Activated CD4-positive, alpha-beta T cell treated with anti-CD3 and anti-CD28 coated beads for 48 hours (primary cell): ENCODE measurements at regions not wholly inside any gene's neighbourhood (a gene's known extent, or its start where the extent isn't known, plus 50 kb on each side); places are given as distances from the start of the nearest gene placed in this dataset.

ENCODE experiments used
- DNase-seq: peaks from one replicate; pipeline ENCODE4 v3.0.0-alpha.2; 2020

GRCh38 chr16:35399133-35399532, 1939.7 kb downstream of the TP53TG3F start:
- no peak for DNase-seq

GRCh38 chr16:35404273-35404672, 1944.9 kb downstream of the TP53TG3F start:
- no peak for DNase-seq

- no peak for DNase-seq
Measured at GRCh38 chr16:35405526-35405925, 1946.1 kb downstream of the TP53TG3F start.

- DNase-seq = no peak
Measured at GRCh38 chr16:35409503-35409902, 1950.1 kb downstream of the TP53TG3F start.

GRCh38 chr16:35410438-35410837, 1951.0 kb downstream of the TP53TG3F start:
- DNase-seq = no peak

- no peak for DNase-seq
Measured at GRCh38 chr16:35411156-35411555, 1951.7 kb downstream of the TP53TG3F start.

- no peak for DNase-seq
Measured at GRCh38 chr16:35414139-35414538, 1954.7 kb downstream of the TP53TG3F start.

GRCh38 chr16:35414563-35414962, 1955.2 kb downstream of the TP53TG3F start:
- DNase-seq = no peak

GRCh38 chr16:35425270-35425669, 1965.9 kb downstream of the TP53TG3F start:
- no peak for DNase-seq

GRCh38 chr16:35431829-35432663, 1972.6 kb downstream of the TP53TG3F start:
- DNase-seq = peak; percentile 34

GRCh38 chr16:35440875-35441274, 1981.5 kb downstream of the TP53TG3F start:
- no peak for DNase-seq

GRCh38 chr16:35447010-35447558, 1987.7 kb downstream of the TP53TG3F start:
- DNase-seq = no peak

- DNase-seq = no peak
Measured at GRCh38 chr16:35449663-35450062, 1990.3 kb downstream of the TP53TG3F start.

- DNase-seq = no peak
Measured at GRCh38 chr16:35450648-35451047, 1991.2 kb downstream of the TP53TG3F start.

- no peak for DNase-seq
Measured at GRCh38 chr16:35452471-35452870, 1993.1 kb downstream of the TP53TG3F start.

- DNase-seq = no peak
Measured at GRCh38 chr16:35463358-35463757, 2003.9 kb downstream of the TP53TG3F start.

GRCh38 chr16:35480361-35480760, 2020.9 kb downstream of the TP53TG3F start:
- DNase-seq = no peak

- no peak for DNase-seq
Measured at GRCh38 chr16:35480988-35481387, 2021.6 kb downstream of the TP53TG3F start.

- DNase-seq = no peak
Measured at GRCh38 chr16:35485915-35486314, 2026.5 kb downstream of the TP53TG3F start.

GRCh38 chr16:35492225-35492624, 2032.8 kb downstream of the TP53TG3F start:
- DNase-seq = no peak

GRCh38 chr16:35497399-35497798, 2038.0 kb downstream of the TP53TG3F start:
- DNase-seq = no peak

GRCh38 chr16:35506018-35506897, 2046.8 kb downstream of the TP53TG3F start:
- no peak for DNase-seq

- DNase-seq = no peak
Measured at GRCh38 chr16:35506898-35507194, 2047.4 kb downstream of the TP53TG3F start.

GRCh38 chr16:35510701-35511100, 2051.3 kb downstream of the TP53TG3F start:
- no peak for DNase-seq
